ENCODE measurements at regions not wholly inside any gene's neighbourhood (a gene's known extent, or its start where the extent isn't known, plus 50 kb on each side); places are given as distances from the start of the nearest gene placed in this dataset.

DNA sequence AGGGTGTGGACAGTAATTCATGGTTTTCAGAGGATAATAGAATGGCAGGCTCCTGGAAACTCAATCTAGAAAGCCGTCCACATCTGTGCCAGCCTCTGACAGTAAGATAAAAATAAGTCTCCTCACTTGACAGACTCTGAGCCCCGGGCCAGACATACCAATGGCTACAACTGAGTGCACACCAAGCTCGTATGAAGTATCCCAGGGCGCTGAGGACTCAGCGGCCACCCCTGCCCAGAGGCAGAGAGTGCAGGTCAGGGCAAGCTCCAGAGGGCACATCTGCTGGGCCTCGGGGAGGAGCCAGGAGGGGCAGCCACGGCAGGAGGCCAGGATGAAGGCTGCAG, 262.8 kb upstream of the TCERG1L start:
- TF ChIP-seq CTCF (IDR thresholded peaks at IDR 0.05 in 2 of 3, conservative IDR thresholded peaks at IDR 0.05 in 1 of 3; ENCODE audit: control insufficient read depth in 2 of 3, extremely low read depth in 1 of 3, insufficient read depth in 1 of 3, low read depth in 3 of 3, low read length in 3 of 3) = no peak
- no peak for TF ChIP-seq SMC3 (IDR thresholded peaks at IDR 0.05; ENCODE audit: borderline replicate concordance, low read length)
- TF ChIP-seq WRNIP1 (IDR thresholded peaks at IDR 0.05; ENCODE audit: borderline replicate concordance, low read depth, low read length) = no peak
- no peak for TF ChIP-seq TCF7 (IDR thresholded peaks at IDR 0.05; ENCODE audit: borderline replicate concordance)
- no peak for TF ChIP-seq FOXK2 (IDR thresholded peaks at IDR 0.05)
- no peak for TF ChIP-seq CHD4 (IDR thresholded peaks at IDR 0.05)
- no peak for TF ChIP-seq POLR2AphosphoS5 (IDR thresholded peaks at IDR 0.05; ENCODE audit: low read length)
- no peak for TF ChIP-seq BRCA1 (IDR thresholded peaks at IDR 0.05; ENCODE audit: low read depth, low read length)
- no peak for TF ChIP-seq BCL3 (IDR thresholded peaks at IDR 0.05; ENCODE audit: borderline replicate concordance, insufficient read depth, low read depth, low read length, poor library complexity, severe bottlenecking)
